ENCODE measurements at regions not wholly inside any gene's neighbourhood (a gene's known extent, or its start where the extent isn't known, plus 50 kb on each side); places are given as distances from the start of the nearest gene placed in this dataset.
A peak's percentile ranks its signal among the peaks of the same experiment; 100 is the strongest.
"Not testable (repeated sequence)": the region's sequence is repeated elsewhere in the genome, so short reads cannot be mapped to it uniquely, and the experiment has no call there.

DNA sequence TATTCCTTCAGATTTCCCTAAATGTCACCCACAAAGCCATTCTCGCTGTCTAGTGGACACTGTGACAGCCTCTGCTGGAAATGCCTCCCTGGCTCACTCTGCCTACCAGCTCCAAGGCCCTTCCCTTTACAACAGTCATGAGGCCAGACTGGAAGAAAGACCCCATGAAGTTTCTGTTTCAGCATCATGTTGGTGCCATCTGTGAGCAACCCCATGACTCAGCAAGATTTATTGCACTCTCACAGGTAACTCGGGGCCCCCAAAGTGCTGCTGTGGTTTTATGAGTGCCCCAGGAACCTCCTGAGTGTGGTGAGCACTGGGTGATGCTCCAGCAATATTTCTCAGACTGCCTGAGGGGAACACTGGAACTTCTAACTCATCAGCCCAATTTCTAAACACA lies 218.6 kb downstream of the ZNF33B start:
- Histone ChIP-seq H3K4me3 (no peak overlapping the region), H3K36me3 (no peaks in the 10 kb centered on the region), H3K9me3 (no peaks in the 10 kb centered on the region), H3K27ac (no peak overlapping the region), H3K27me3 (replicated peaks; ENCODE audit: insufficient read depth) (no peaks in the 10 kb centered on the region), H3K4me1 (replicated peaks) (no peaks in the 10 kb centered on the region)
- no peak for DNase-seq (ENCODE audit: low spot score)
- intact Hi-C loops (cut with DNase I): no loop called here
- TF ChIP-seq POLR2AphosphoS5 (IDR thresholded peaks at IDR 0.05): no peak
- TF ChIP-seq, protein P1, sequence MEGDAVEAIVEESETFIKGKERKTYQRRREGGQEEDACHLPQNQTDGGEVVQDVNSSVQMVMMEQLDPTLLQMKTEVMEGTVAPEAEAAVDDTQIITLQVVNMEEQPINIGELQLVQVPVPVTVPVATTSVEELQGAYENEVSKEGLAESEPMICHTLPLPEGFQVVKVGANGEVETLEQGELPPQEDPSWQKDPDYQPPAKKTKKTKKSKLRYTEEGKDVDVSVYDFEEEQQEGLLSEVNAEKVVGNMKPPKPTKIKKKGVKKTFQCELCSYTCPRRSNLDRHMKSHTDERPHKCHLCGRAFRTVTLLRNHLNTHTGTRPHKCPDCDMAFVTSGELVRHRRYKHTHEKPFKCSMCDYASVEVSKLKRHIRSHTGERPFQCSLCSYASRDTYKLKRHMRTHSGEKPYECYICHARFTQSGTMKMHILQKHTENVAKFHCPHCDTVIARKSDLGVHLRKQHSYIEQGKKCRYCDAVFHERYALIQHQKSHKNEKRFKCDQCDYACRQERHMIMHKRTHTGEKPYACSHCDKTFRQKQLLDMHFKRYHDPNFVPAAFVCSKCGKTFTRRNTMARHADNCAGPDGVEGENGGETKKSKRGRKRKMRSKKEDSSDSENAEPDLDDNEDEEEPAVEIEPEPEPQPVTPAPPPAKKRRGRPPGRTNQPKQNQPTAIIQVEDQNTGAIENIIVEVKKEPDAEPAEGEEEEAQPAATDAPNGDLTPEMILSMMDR (IDR thresholded peaks at IDR 0.05): no peak
- TF ChIP-seq POLR2A (IDR thresholded peaks at IDR 0.05): no peak
- 72% methylated on average over 2 of the region's 2 CpGs for WGBS

DNA sequence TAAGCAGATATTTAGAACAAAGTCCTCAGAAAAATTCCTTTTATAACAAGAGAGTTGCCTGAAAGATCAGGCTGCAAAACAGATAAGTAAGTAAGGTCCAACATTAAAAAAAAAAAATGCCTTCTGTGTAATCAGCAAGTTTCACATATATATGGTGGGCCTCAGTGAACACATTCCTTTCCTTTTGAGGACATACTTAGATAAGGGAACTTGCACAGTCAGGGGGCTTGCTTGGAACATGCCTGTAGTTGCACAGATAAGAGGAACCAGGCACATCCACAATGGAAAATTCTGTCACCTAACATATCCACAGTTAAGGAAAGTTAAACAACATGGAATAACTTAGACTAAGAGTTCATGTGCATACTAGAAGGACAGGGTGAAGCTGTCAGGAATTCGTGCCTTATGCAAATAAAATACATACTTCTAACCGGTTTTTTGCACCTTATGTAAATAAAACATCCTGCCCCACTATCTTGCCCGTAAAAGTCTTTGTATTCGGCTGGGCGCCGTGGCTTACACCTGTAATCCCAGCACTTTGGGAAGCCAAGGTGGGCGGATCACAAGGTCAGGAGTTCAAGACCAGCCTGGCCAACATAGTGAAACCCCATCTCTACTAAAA lies 257.3 kb downstream of the ZNF33B start:
- no peaks in the 10 kb centered on the region for H3K9me3 ChIP-seq
- no peak overlapping the region for H3K4me3 ChIP-seq
- no peaks in the 10 kb centered on the region for H3K27me3 ChIP-seq (replicated peaks; ENCODE audit: insufficient read depth)
- 63% methylated on average over 7 of the region's 7 CpGs for WGBS
- H3K36me3 ChIP-seq: no peaks in the 10 kb centered on the region
- H3K4me1 ChIP-seq (replicated peaks): no peaks in the 10 kb centered on the region
- no peak for DNase-seq (ENCODE audit: low spot score)
- H3K27ac ChIP-seq: no peak overlapping the region
- intact Hi-C loops (cut with DNase I): no loop called here
- TF ChIP-seq, protein P1 (IDR thresholded peaks at IDR 0.05): no peak
- TF ChIP-seq POLR2AphosphoS5 (IDR thresholded peaks at IDR 0.05) (no peak), POLR2A (IDR thresholded peaks at IDR 0.05) (no peak)

DNA sequence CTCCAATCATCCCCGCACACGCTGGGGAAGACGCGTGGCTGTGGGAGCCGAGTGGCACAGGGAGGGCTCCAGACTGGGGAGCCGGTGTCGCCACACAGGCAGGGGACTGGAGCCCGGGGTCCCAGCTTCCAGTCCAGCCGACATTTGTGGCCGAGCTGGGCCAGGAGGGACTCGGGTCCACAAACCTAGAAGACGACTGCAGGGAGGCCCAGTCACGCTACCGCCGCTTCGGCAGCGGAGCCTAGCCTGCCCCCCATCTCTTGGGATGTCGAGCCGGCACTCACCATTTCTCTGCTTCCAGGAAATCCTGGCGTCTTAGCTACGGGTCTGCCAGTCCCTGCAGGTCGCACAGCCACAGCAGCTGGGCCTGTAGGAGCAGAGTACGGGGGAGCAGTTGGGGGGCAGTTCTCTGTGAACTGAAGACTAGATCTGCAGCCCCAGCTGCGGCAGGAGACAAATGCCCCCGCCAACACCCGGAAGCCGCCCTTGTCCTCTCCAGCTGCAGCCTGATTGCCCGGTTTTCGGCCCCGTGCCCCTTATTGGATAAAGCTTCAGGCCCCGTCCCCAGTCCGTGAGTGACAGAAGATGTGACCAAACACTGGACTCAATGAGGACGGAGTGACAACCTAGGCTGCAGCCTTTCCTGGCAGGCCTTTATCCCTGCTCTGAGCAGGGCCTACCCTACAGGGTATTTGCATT lies 270.7 kb downstream of the ZNF33B start:
- intact Hi-C loops (cut with DNase I): loop anchor here (10.0 kb wide), 1 partner anchor 187 kb away; no protein-coding TSS in a partner anchor
- Histone ChIP-seq H3K36me3 (no peaks in the 10 kb centered on the region), H3K27me3 (replicated peaks; ENCODE audit: insufficient read depth) (no peaks in the 10 kb centered on the region), H3K4me1 (replicated peaks) (no peaks in the 10 kb centered on the region), H3K27ac (no peak overlapping the region), H3K9me3 (no peaks in the 10 kb centered on the region), H3K4me3 (peak overlapping the region; percentile 40 to 42)
- TF ChIP-seq POLR2A (IDR thresholded peaks at IDR 0.05): no peak
- peak; percentile 68 for TF ChIP-seq POLR2AphosphoS5 (IDR thresholded peaks at IDR 0.05)
- TF ChIP-seq, protein P1 (IDR thresholded peaks at IDR 0.05): no peak
- WGBS: 6% methylated on average over 20 of the region's 33 CpGs
- DNase-seq (ENCODE audit: low spot score): peak; percentile 78

DNA sequence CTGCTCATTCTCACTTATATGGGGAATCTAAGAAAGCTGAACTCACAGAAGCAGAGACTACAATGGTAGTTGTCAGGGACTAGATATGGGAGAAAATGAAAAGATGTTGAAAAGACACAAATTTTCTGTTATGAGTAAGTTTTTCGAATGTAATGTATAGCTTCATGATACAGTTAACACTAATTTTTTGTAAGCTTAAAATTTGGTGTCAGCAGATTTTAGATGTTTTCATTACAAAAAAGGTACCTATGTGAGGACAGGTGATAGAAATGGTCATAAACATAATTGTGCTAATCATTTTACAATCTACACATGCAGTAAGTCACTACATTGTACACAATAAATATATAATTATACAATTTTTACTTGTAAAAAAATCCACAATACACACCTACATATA lies 286.6 kb downstream of the ZNF33B start:
- intact Hi-C loops (cut with DNase I): no loop called here
- no peaks in the 10 kb centered on the region for H3K36me3 ChIP-seq

DNA sequence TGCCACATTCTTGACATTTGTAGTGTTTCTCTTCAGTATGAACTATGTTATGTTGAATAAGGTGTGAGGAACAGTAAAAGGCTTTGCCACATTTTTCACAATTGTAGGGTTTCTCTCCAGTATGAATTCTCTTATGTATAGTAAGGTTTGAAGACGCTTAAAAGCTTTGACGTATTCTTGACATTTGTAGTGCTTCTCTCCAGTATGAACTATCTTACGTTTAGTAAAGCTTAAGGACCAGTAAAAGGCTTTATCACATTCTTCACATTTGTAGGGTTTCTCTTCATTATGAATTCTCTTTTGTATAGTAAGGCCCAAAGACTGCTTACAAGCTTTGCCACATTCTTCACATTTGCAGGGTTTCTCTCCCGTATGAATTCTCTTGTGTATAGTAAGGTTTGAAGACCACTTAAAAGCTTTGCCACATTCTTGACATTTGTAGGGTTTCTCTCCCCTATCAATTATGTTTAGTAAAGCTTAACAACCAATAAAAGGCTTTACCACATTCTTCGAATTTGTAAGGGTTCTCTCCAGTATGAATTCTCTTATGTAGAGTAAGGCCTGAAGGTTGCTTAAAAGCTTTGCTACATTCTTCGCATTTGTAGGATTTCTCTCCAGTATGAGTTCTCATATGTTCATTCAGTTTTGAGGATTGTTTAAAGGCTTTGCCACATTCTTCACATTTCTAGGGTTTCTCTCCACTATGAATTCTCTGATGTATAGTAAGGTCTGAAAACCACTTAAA lies 301.6 kb downstream of the ZNF33B start:
- WGBS: 94% methylated on average over 6 of the region's 6 CpGs
- intact Hi-C loops (cut with DNase I); DNase-seq (ENCODE audit: low spot score); H3K4me3 ChIP-seq; H3K36me3 ChIP-seq; H3K27me3 ChIP-seq (replicated peaks; ENCODE audit: insufficient read depth); H3K4me1 ChIP-seq (replicated peaks); H3K9me3 ChIP-seq; H3K27ac ChIP-seq: not testable (repeated sequence)

More for the DNA sequence above, 286.6 kb downstream of the ZNF33B start:
- H3K27me3 ChIP-seq (replicated peaks; ENCODE audit: insufficient read depth): no peaks in the 10 kb centered on the region
- H3K4me3 ChIP-seq: no peak overlapping the region
- H3K27ac ChIP-seq: no peak overlapping the region
- H3K9me3 ChIP-seq: no peaks in the 10 kb centered on the region
- no peaks in the 10 kb centered on the region for H3K4me1 ChIP-seq (replicated peaks)
- no peak for TF ChIP-seq POLR2A (IDR thresholded peaks at IDR 0.05)
- WGBS: 70% methylated on average over 1 of the region's 1 CpG
- DNase-seq (ENCODE audit: low spot score): no peak

DNA sequence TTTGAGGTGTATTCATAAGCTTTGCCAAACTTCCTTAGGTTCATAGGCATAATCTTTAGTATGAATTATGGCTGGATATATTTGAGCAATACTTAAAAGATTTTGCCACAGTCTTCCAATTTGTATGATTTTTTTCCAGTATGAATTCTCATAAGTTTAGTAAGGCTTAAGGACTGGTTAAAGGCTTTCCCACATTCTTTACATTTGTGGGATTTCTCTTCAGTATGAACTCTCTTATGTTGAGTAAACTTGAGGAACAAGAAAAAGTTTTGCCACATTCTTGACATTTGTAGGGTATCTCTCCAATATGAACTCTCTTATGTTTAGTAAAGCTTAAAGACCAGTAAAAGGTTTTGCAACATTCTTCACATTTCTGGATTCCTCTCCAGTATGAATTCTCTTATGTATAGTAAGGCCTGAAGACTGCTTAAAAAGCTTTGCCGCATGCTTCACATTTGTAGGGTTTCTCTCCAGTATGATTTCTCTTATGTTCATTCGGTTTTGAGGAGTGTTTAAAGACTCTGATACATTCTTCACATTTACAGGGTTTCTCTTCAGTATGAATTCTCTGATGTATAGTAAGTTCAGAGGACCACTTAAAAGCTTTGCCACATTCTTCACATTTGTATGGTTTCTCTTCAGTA lies 302.6 kb downstream of the ZNF33B start:
- H3K27me3 ChIP-seq (replicated peaks; ENCODE audit: insufficient read depth); DNase-seq (ENCODE audit: low spot score); H3K4me1 ChIP-seq (replicated peaks); H3K36me3 ChIP-seq; H3K9me3 ChIP-seq; H3K4me3 ChIP-seq; H3K27ac ChIP-seq; intact Hi-C loops (cut with DNase I): not testable (repeated sequence)
- 90% methylated on average over 2 of the region's 2 CpGs for WGBS
